ENCODE measurements at regions not wholly inside any gene's neighbourhood (a gene's known extent, or its start where the extent isn't known, plus 50 kb on each side); places are given as distances from the start of the nearest gene placed in this dataset.
"Not testable (repeated sequence)": the region's sequence is repeated elsewhere in the genome, so short reads cannot be mapped to it uniquely, and the experiment has no call there.

GRCh38 chr12:127013197-127013596, 1253.8 kb upstream of the TMEM132C start:
- DNase-seq (ENCODE audit: low read depth in 2 of 2): no peak

DNA sequence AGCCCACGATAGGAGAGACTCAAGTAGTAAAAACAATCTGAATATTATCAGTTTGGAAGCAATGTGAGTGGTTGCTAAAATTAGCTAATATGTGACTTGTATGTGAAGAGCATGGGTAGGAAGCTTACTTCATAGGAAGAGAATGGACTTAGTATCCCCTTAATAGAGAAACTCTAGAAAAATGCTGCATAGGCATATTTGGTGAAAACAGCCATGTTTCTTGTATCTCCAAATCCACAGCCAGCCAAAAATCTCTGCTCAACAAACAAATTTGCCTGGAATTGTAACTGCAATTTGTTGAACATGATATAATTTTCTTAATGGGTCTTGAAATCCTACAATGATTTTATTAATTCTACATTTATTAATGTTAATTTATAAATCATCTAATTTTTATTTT, 1252.9 kb upstream of the TMEM132C start:
- DNase-seq (ENCODE audit: low read depth in 2 of 2): no peak

GRCh38 chr12:127024791-127025190, 1242.2 kb upstream of the TMEM132C start:
- no peak for DNase-seq (ENCODE audit: low read depth in 2 of 2)

- no peak for DNase-seq (ENCODE audit: low read depth in 2 of 2)
Observed at GRCh38 chr12:127025545-127025944, 1241.4 kb upstream of the TMEM132C start.

GRCh38 chr12:127035011-127035879, 1231.7 kb upstream of the TMEM132C start:
- DNase-seq (ENCODE audit: low read depth in 2 of 2): no peak

GRCh38 chr12:127038152-127038551, 1228.8 kb upstream of the TMEM132C start:
- no peak for DNase-seq (ENCODE audit: low read depth in 2 of 2)

DNA sequence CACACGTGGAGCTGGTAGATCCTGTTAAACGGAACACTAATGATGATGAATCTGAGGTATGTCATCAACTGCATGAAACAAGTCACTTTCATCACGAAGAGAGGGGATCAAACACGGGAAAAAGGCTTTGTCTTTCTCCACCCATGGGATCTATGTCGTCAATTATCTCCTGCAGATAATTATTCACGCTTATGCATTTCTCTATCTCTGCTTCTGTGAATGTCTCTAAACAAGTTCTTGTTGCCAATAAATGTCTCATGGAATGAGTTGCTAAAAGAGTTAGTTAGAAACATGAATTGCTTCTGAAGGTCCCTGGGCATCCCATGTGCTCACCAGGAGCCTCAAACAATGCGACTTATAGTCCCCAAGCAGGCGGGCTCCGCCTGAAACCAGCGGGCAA, 1228.2 kb upstream of the TMEM132C start:
- DNase-seq (ENCODE audit: low read depth in 2 of 2): no peak

DNA sequence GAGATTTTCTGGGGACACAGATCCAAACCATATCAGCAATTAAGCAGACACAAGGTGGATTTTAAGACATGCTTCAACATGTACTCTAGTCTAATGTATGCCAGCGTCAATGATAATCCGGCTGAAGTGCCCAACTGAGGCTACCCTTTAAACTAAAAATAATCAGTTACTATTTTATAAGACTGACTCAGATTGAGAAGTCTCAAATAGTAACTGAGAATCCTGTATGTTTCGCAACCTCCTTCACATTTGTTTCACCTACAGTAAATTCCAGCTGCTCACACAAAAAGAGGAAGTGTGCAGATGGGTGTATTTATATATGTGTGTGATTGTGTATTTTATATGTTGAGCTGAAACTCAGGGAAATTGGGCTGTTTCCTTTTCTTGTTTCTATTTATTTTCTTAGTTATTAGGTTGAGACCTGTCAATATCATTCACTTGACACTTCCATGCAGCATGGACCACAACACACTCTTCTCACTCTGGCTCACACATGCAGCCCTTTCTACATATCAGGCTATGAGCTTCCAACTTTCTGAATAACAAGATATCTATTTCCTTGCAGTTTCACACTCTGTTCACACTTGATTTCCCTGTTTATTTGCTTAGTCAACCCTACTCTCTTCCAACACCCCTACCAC, 1224.9 kb upstream of the TMEM132C start:
- no peak for DNase-seq (ENCODE audit: low read depth in 2 of 2)

- DNase-seq (ENCODE audit: low read depth in 2 of 2): no peak
Observed at GRCh38 chr12:127043731-127044130, 1223.2 kb upstream of the TMEM132C start.

GRCh38 chr12:127044836-127045235, 1222.1 kb upstream of the TMEM132C start:
- no peak for DNase-seq (ENCODE audit: low read depth in 2 of 2)

DNA sequence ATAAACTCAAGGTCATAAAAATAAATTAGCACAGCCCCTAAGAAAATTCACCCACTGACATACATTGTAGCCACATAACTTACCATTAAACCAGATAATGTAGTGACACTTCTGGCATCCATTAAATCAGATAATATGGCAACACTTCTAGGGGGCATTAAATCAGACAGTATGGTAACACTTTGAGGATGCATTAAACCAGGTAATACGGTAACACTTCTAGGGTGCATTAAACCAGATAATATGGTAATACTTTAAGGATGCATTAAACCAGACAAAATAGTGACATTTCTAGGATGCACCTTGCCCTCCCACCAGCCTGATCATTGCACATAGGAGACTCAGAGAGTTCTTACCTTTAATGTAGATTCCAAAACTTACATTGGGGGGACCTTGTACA, 1220.5 kb upstream of the TMEM132C start:
- no peak for DNase-seq (ENCODE audit: low read depth in 2 of 2)

DNA sequence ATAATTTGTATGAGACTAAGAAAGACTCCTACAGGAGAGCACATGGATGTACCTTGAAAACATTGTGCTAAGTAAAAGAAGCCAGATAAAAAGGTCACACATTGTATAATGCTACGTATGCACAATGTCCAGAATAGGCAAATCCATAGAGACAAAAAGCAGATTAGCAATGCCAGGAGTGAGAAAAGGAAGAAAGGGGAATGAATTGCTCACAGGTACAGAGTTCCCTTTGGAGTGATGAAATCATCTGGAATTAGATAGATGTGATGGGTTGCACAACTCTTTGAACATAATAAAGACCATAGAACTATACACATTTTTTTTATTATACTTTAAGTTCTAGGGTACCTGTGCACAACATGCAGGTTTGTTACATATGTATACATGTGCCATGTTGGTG, 1218.9 kb upstream of the TMEM132C start:
- no peak for DNase-seq (ENCODE audit: low read depth in 2 of 2)

GRCh38 chr12:127048525-127048924, 1218.4 kb upstream of the TMEM132C start:
- DNase-seq (ENCODE audit: low read depth in 2 of 2): not testable (repeated sequence)

GRCh38 chr12:127051139-127051538, 1215.8 kb upstream of the TMEM132C start:
- DNase-seq (ENCODE audit: low read depth in 2 of 2): no peak

- DNase-seq (ENCODE audit: low read depth in 2 of 2): no peak
Observed at GRCh38 chr12:127052511-127053232, 1214.3 kb upstream of the TMEM132C start.

DNA sequence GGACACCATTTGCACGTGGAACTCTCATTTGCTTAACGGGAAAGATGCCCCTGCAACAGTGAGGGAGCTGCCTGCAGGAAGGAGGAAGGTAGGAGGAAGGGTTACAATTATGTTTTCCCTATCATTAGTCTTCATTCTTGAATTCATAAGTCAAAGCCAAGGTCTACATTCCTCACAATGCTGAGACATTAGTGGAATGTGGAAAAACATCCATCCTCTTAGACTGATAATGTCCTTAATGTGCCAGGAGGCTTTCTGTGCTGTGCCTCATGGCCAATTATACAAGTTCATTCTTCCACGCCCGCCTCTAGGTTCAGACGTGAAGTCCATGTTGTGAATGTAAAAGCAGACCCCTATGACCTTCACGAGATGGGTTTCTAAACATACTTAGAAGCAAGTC, 1212.4 kb upstream of the TMEM132C start:
- no peak for DNase-seq (ENCODE audit: low read depth in 2 of 2)

DNA sequence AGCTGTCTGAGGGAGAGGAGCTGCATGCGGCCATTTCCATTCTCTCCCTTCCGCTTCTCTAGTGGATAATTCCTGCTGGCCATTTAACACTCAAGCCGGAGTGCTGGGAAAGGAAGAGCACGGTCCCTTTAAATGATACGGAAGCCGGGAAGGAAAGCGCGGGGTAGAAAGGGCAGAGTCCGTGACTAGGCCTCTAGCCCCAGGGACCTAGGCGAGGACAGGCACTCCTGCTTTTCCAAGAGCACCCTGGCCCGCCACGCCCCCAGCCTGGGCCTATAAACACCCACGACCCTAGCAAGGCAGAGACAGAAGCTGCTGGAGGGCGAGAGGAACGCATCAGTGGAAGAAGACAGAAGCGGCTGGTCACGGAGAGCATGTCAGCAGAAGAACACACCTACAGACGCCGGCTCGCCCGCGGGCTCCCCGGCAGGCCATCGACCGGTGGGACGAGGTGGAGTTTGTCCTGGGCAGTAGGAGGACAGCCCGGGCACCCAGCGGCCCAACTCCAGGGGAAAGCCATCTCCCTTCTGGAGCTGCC, 1206.6 kb upstream of the TMEM132C start:
- no peak for DNase-seq (ENCODE audit: low read depth in 2 of 2)

- no peak for DNase-seq (ENCODE audit: low read depth in 2 of 2)
Observed at GRCh38 chr12:127060933-127061332, 1206.0 kb upstream of the TMEM132C start.

GRCh38 chr12:127063339-127064072, 1203.5 kb upstream of the TMEM132C start:
- no peak for DNase-seq (ENCODE audit: low read depth in 2 of 2)

DNA sequence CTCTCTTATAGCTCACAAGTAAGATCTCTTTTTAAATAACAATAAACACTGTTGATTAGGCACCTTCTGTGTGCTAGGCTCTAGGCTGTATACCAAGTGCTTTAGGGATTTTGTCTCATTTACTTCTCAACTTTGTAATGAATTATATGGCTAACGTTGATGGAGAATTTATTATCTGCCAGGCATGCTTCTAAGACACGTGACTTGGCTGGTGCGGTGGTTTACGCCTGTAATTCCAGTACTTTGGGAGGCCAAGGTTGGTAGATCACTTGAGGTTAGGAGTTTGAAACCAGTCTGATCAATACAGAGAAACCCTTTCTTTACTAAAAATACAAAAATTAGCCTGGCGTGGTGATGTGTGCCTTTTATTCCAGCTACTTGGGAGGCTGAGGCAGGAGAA, 1202.8 kb upstream of the TMEM132C start:
- DNase-seq (ENCODE audit: low read depth in 2 of 2): no peak

DNA sequence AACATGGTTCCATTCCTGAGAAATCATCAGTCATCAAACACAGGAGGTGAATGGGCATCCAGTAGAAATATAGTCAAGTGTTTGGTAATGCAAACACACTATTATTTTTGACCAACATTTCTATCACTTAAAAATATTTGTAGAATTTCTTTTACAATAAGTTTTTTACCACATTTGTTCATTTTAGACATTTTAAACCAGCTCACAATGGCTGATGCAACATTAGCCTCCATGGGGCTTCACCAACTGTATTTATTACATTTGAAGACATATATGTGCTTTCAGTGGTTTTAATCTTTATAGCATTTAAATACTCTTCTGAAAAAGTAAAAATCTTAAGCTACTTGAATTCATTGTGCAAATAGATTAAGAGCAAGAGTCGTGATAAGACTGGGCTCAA, 1201.4 kb upstream of the TMEM132C start:
- no peak for DNase-seq (ENCODE audit: low read depth in 2 of 2)
